GM12875 (cell line): ENCODE measurements at regions not wholly inside any gene's neighbourhood (a gene's known extent, or its start where the extent isn't known, plus 50 kb on each side); places are given as distances from the start of the nearest gene placed in this dataset.

Experiments used
- H3K4me3 ChIP-seq: one replicate; pipeline ENCODE4 v1.5.1; 2011; ENCODE audit warnings: low read depth, low read length, control low read depth
- CTCF ChIP-seq: IDR thresholded peaks from 2 replicates; pipeline ENCODE4 v1.5.1; 2011; ENCODE audit warnings: low read depth, mild to moderate bottlenecking, control low read depth, inconsistent platforms, low read length, moderate library complexity, borderline replicate concordance; ENCODE audit not compliant: insufficient read depth

GRCh38 chr7:22607180-22607579, 107.2 kb upstream of the STEAP1B start:
- no peak for TF ChIP-seq CTCF
- no peak overlapping the region for H3K4me3 ChIP-seq

GRCh38 chr7:22604246-22604645, 104.3 kb upstream of the STEAP1B start:
- H3K4me3 ChIP-seq: no peak overlapping the region
- TF ChIP-seq CTCF: no peak

- H3K4me3 ChIP-seq: no peak overlapping the region
- TF ChIP-seq CTCF: no peak
Observed at GRCh38 chr7:22601812-22602565, 102.0 kb upstream of the STEAP1B start.

- no peak for TF ChIP-seq CTCF
- no peak overlapping the region for H3K4me3 ChIP-seq
Observed at GRCh38 chr7:22601408-22601807, 101.4 kb upstream of the STEAP1B start.

GRCh38 chr7:22601003-22601402, 101.0 kb upstream of the STEAP1B start:
- TF ChIP-seq CTCF: no peak

GRCh38 chr7:22598318-22598920, 98.4 kb upstream of the STEAP1B start:
- no peak overlapping the region for H3K4me3 ChIP-seq
- TF ChIP-seq CTCF: no peak

More at GRCh38 chr7:22601003-22601402, 101.0 kb upstream of the STEAP1B start:
- no peak overlapping the region for H3K4me3 ChIP-seq

GRCh38 chr7:22597844-22598243, 97.9 kb upstream of the STEAP1B start:
- TF ChIP-seq CTCF: no peak
- no peak overlapping the region for H3K4me3 ChIP-seq
